Gastroesophageal sphincter (tissue), 3 donors: ENCODE measurements at regions not wholly inside any gene's neighbourhood (a gene's known extent, or its start where the extent isn't known, plus 50 kb on each side); places are given as distances from the start of the nearest gene placed in this dataset.

ENCODE experiments used
- POLR2A ChIP-seq, 2 donors: fragments of 450-650 bp; IDR thresholded peaks; one replicate each; pipeline ENCODE4 v1.6.1; 2017; ENCODE audit warnings: antibody characterized with exemption in 2 of 2, mild to moderate bottlenecking in 2 of 2, moderate library complexity in 1 of 2
- POLR2AphosphoS5 ChIP-seq: sonication (generic); formaldehyde crosslinking; IDR thresholded peaks from one replicate; pipeline ENCODE4 v1.6.1; 2017; ENCODE audit warnings: antibody characterized with exemption
- TF ChIP-seq, protein P1 (sequence below), 4 experiments: fragments of 200-600 bp in 2 of 4; fragments of 450-650 bp in 2 of 4; sonication (generic) in 1 of 4; IDR thresholded peaks; one replicate each; pipeline ENCODE4 v1.5.1; 2017 to 2019; ENCODE audit warnings: antibody characterized with exemption in 4 of 4, mild to moderate bottlenecking in 2 of 4, moderate library complexity in 2 of 4

DNA sequence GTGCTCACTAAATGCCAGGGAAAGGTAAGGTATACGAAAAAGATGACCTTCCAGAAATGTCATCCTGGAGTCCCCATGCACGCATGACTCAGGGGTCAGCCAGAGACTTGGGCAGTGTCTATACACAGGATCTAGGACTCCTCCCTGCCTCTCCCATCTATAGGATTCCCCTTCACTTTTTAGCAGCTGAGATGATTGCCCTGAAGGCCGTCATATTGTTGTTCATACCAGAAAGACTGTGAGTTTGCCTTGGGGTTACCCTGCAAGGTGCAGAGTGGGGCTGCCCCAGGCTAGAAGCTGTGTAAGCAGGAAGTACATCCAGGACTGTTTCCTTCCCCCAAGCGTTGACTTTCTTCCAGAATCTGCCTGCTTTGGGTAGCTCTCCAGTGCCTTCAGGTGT is 55.1 kb upstream of the MAMLD1 start:
- TF ChIP-seq, protein P1, sequence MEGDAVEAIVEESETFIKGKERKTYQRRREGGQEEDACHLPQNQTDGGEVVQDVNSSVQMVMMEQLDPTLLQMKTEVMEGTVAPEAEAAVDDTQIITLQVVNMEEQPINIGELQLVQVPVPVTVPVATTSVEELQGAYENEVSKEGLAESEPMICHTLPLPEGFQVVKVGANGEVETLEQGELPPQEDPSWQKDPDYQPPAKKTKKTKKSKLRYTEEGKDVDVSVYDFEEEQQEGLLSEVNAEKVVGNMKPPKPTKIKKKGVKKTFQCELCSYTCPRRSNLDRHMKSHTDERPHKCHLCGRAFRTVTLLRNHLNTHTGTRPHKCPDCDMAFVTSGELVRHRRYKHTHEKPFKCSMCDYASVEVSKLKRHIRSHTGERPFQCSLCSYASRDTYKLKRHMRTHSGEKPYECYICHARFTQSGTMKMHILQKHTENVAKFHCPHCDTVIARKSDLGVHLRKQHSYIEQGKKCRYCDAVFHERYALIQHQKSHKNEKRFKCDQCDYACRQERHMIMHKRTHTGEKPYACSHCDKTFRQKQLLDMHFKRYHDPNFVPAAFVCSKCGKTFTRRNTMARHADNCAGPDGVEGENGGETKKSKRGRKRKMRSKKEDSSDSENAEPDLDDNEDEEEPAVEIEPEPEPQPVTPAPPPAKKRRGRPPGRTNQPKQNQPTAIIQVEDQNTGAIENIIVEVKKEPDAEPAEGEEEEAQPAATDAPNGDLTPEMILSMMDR (IDR thresholded peaks at IDR 0.05) = no peak
- TF ChIP-seq POLR2AphosphoS5 (no peak), POLR2A (IDR thresholded peaks at IDR 0.05) (no peak)
